ENCODE measurements at regions not wholly inside any gene's neighbourhood (a gene's known extent, or its start where the extent isn't known, plus 50 kb on each side); places are given as distances from the start of the nearest gene placed in this dataset.
"Not testable (repeated sequence)": the region's sequence is repeated elsewhere in the genome, so short reads cannot be mapped to it uniquely, and the experiment has no call there.

DNA sequence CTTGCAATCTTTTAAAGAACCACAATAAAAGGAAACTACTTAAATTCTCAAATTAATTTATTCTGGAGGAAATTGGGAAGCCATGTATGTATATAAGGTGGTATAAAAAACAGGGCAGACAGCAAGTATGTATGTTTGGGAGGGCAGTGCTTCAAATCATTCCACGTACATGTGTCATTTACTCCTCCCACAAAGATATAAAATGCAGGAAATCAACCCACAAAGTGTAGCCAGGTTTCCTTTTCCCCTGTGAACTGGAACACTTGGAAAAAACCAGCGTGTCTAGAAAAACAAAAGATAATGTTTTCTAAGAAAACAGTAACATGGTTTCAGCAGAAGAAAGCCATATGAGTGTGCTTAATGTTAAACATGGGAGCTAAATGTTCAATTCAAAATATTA, 156.7 kb upstream of the FAM47A start:
- H3K27ac Mint-ChIP-seq = no peak overlapping the region
- H3K4me3 Mint-ChIP-seq = no peak overlapping the region
- ATAC-seq = no peak
- no peaks in the 10 kb centered on the region for H3K36me3 Mint-ChIP-seq
- CTCF ChIA-PET = no interaction called here
- no peaks in the 10 kb centered on the region for H3K4me1 Mint-ChIP-seq
- H3K27me3 Mint-ChIP-seq = no peaks in the 10 kb centered on the region
- H3K9me3 Mint-ChIP-seq (ENCODE audit: low read depth) = no peaks in the 10 kb centered on the region
- DNase-seq = no peak

DNA sequence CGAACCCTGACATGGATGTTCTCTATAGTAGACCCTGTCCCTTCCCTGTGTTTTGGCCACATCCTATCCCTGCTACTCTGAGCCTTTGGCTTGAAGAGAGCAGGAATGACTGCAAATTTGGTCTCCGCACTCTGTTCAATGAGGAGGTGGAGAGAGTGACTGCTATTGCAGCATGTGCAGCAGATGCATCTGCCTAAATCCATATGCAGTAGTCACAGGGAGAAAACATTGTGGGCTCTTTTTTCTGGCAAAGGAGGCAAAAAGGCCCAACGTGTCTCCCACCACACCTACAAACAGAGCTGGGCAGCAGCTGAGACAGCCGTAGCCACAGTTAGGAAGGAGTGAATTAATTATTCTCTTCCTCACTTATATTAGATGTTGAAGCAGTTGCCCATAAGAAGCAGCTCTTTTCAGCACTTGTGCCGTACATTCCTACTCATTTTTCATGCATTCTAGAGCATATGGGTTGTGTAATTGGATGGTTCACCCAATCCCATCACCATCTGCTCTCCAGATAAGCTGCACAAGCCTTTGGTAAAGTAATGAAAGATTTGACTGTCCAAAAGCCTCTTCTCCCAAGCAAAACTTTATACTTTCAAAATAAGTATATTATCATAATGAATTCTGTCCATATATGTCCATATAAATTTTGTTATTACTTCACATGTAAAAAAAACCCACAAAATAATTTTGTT, 147.9 kb upstream of the FAM47A start:
- Mint-ChIP-seq H3K27ac (no peak overlapping the region), H3K4me3 (no peak overlapping the region), H3K4me1 (no peaks in the 10 kb centered on the region), H3K27me3 (no peaks in the 10 kb centered on the region), H3K9me3 (ENCODE audit: low read depth) (no peaks in the 10 kb centered on the region), H3K36me3 (no peaks in the 10 kb centered on the region)
- DNase-seq (no peak), ATAC-seq (no peak)
- CTCF ChIA-PET = no interaction called here

DNA sequence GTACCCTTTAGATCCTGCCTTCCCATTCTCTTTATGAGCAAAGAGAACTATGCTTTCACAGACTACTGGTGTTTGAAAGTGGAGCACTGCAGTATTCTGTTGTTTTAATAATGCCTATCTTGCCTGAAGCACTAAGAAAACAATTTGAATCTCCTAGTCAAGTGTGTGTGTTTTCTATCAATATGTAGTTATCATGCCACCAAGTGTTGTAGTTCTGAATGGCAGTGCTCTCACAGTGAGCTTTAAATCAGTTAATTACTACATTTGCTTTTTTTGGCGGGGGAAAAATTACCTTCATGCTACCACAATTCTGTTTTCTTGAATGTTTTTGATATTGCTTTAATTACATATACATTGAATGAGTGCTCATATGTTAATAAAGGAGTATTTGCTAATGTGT, 143.6 kb upstream of the FAM47A start:
- Mint-ChIP-seq H3K27ac (no peak overlapping the region), H3K9me3 (ENCODE audit: low read depth) (no peaks in the 10 kb centered on the region)
- CTCF ChIA-PET = no interaction called here

DNA sequence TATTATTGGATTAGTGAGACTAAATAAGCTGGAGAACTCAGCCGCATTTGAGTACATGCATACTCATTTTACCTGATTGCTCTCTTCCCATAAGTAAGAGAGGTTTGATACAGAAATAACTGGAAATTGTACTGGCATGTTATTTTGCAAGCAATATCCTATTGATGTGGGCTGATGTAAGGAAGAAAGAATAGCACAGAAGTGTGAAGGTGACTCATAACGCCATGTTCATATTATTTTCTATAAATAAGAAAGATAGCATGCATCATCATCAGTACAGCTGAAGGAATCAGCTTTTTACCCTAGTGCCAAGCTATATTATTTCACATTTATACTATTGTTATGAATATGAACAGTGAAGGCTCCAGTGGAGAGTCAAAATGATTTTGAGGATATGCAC, 138.3 kb upstream of the FAM47A start:
- Mint-ChIP-seq H3K9me3 (ENCODE audit: low read depth) (no peaks in the 10 kb centered on the region), H3K4me3 (no peak overlapping the region), H3K36me3 (no peaks in the 10 kb centered on the region), H3K27ac (no peak overlapping the region), H3K4me1 (no peaks in the 10 kb centered on the region), H3K27me3 (no peaks in the 10 kb centered on the region)
- no peak for ATAC-seq
- DNase-seq = no peak
- CTCF ChIA-PET = no interaction called here

More for the DNA sequence above, 143.6 kb upstream of the FAM47A start:
- no peaks in the 10 kb centered on the region for H3K36me3 Mint-ChIP-seq
- H3K4me3 Mint-ChIP-seq = no peak overlapping the region
- H3K27me3 Mint-ChIP-seq = no peaks in the 10 kb centered on the region
- DNase-seq = no peak
- ATAC-seq = no peak
- H3K4me1 Mint-ChIP-seq = no peaks in the 10 kb centered on the region

DNA sequence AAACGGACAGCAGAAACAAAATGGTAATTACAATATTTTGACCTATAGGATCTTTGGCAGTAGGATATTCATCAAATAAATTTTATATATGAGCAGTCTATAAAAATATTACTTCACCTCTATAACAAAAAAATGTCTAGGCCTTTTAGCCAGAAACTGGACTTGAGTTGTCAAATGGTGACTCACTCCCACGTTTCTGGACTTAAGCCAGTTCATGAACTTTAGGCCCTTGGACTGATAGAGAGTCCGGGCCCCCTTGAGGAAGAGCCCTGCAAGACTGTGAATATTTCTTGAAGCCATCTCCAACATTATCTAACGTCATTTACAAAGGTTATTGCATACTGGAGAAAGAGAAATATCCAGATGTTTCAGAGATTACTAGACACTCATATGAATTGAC, 106.8 kb upstream of the FAM47A start:
- Mint-ChIP-seq H3K9me3 (ENCODE audit: low read depth) (no peaks in the 10 kb centered on the region), H3K27me3 (no peaks in the 10 kb centered on the region), H3K27ac (no peak overlapping the region), H3K4me1 (no peaks in the 10 kb centered on the region), H3K4me3 (no peak overlapping the region), H3K36me3 (no peaks in the 10 kb centered on the region)
- CTCF ChIA-PET = no interaction called here
- no peak for ATAC-seq
- no peak for DNase-seq

DNA sequence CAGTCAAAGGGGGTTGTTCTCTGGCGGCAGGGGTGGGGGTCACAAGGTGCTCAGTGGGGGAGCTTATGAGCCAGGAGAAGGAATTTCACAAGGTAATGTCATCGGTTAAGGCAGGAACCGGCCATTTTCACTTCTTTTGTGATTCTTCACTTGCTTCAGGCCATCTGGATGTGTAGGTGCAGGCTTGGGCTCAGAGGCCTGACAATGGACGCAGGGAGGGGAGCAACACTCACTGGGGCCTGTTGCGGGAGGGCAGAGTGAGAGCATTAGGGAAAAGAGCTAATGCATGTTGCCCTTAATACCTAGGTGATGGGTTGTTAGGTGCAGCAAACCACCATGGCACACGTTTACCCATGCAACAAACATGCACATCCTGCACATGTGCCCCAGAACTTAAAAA, 98.0 kb upstream of the FAM47A start:
- H3K27ac Mint-ChIP-seq; H3K9me3 Mint-ChIP-seq (ENCODE audit: low read depth); H3K36me3 Mint-ChIP-seq; H3K4me3 Mint-ChIP-seq; H3K4me1 Mint-ChIP-seq; H3K27me3 Mint-ChIP-seq; CTCF ChIA-PET; ATAC-seq; DNase-seq: not testable (repeated sequence)

DNA sequence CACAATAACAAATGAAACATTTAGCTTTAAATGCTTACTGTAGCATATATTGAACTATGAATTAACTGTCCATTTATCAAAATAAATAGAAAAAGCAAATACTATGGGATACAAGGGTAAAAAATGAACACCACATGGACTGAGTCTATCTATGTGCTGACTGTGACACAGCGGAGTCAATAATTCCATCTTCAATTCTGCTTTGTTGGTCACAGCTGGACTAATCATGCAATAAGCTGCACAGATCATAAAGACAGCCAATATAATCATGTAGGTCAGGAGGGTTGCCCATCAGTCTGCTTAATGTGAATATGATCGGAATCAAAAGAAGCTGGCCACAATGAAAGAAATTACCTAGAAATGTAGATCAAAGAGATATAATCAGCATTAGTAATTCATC, 95.7 kb upstream of the FAM47A start:
- H3K4me3 Mint-ChIP-seq = no peak overlapping the region
- no peaks in the 10 kb centered on the region for H3K9me3 Mint-ChIP-seq (ENCODE audit: low read depth)
- no peaks in the 10 kb centered on the region for H3K4me1 Mint-ChIP-seq
- no peaks in the 10 kb centered on the region for H3K36me3 Mint-ChIP-seq
- CTCF ChIA-PET = no interaction called here
- ATAC-seq (no peak), DNase-seq (no peak)
- H3K27ac Mint-ChIP-seq = no peak overlapping the region
- H3K27me3 Mint-ChIP-seq = no peaks in the 10 kb centered on the region

DNA sequence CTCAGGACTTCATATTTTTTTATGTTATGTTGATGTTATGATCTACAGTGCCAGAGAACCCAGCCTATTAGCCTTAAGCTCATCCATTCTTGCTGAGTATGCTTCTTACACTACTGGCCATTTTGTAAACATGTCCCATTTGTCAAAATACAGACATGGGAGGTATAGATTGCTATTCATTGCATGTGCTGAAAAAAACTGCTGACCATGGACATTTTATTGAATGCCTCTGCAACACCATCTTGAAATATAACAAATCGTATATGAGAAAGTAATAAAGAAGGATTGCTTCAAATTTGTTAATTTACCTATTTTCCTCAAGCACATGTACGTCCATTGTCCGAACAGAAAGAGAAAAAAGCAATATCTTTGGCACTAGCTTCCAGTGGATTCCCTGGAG, 91.5 kb upstream of the FAM47A start:
- DNase-seq = no peak
- Mint-ChIP-seq H3K9me3 (ENCODE audit: low read depth) (no peaks in the 10 kb centered on the region), H3K36me3 (no peaks in the 10 kb centered on the region), H3K4me3 (no peak overlapping the region), H3K27me3 (no peaks in the 10 kb centered on the region), H3K27ac (no peak overlapping the region), H3K4me1 (no peaks in the 10 kb centered on the region)
- no peak for ATAC-seq
- CTCF ChIA-PET = no interaction called here

DNA sequence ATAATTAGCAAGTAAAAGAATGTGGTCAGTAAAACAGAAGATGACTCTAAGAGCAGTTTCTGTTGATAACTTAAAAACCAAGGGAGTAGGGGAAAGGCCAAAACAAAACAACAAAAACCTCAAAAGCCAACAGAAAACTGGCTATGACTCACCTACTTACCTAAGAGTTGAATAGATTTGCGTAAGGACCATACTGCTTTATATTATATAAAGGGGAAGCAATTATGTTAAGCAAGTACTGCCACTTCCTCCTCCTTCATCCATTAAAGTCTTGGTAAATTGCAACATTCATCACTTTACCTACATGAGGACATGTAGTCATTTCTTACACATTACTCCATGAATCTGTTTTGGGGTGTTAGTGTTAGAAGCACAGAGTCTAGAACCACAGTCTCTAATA, 85.9 kb upstream of the FAM47A start:
- H3K27me3 Mint-ChIP-seq = no peaks in the 10 kb centered on the region

DNA sequence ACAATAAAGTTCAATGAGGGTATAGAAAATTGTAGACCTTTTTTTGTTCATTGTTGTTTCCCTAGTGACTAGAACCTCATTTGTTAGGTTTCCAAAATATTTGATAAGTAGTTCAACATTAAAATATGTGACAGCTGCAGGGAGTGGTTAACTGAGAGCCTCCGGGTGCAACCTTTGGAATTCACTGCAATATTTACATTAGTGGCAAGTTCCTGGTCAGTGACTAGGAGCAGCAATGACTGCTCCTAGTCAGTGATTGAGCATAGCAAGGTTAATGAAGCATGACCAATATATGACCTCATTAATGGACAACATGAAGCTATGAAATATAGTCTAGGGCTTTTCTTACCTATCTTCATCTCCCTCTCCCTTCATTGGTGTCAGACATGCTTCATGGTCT, 65.8 kb upstream of the FAM47A start:
- CTCF ChIA-PET = no interaction called here
- no peaks in the 10 kb centered on the region for H3K36me3 Mint-ChIP-seq
- DNase-seq = no peak

More for the DNA sequence above, 85.9 kb upstream of the FAM47A start:
- no peaks in the 10 kb centered on the region for H3K4me1 Mint-ChIP-seq
- no peaks in the 10 kb centered on the region for H3K36me3 Mint-ChIP-seq
- CTCF ChIA-PET = no interaction called here
- ATAC-seq (no peak), DNase-seq (no peak)
- peaks cover 4% of the 10 kb centered on the region for H3K9me3 Mint-ChIP-seq (ENCODE audit: low read depth)
- H3K4me3 Mint-ChIP-seq = no peak overlapping the region
- no peak overlapping the region for H3K27ac Mint-ChIP-seq

More for the DNA sequence above, 65.8 kb upstream of the FAM47A start:
- Mint-ChIP-seq H3K27me3 (no peaks in the 10 kb centered on the region), H3K27ac (no peak overlapping the region), H3K9me3 (ENCODE audit: low read depth) (no peaks in the 10 kb centered on the region), H3K4me1 (no peaks in the 10 kb centered on the region), H3K4me3 (no peak overlapping the region)
- no peak for ATAC-seq
